Spleen (tissue), 11 donors: ENCODE measurements at regions not wholly inside any gene's neighbourhood (a gene's known extent, or its start where the extent isn't known, plus 50 kb on each side); places are given as distances from the start of the nearest gene placed in this dataset.

Experiments used
- DNase-seq: peaks from one replicate; pipeline ENCODE4 v3.0.0-alpha.2; 2020
- H3K27ac ChIP-seq, 8 donors: fragments of 200-600 bp; sonication (generic) in 7 of 8; 1 replicate in 4 of 8; 2 replicates in 4 of 8; pipeline versions ENCODE4 v1.5.0 to v1.8.0; 2016 to 2021; ENCODE audit warnings: inconsistent platforms in 4 of 8, mild to moderate bottlenecking in 4 of 8, moderate library complexity in 1 of 8
- H3K27me3 ChIP-seq, 7 donors: fragments of 200-600 bp; sonication (generic) in 6 of 7; replicated peaks in 1 of 7; 1 replicate in 4 of 7; 2 replicates in 3 of 7; pipeline versions ENCODE4 v1.5.0 to v1.8.0; 2016 to 2021; ENCODE audit warnings: inconsistent platforms in 3 of 7, mild to moderate bottlenecking in 1 of 7
- H3K36me3 ChIP-seq, 6 donors: fragments of 200-600 bp; sonication (generic) in 5 of 6; 1 replicate in 4 of 6; 2 replicates in 2 of 6; pipeline versions ENCODE4 v1.5.0 to v1.8.0; 2016 to 2021; ENCODE audit warnings: inconsistent platforms in 2 of 6
- H3K4me1 ChIP-seq, 6 donors: fragments of 200-600 bp; sonication (generic) in 5 of 6; 1 replicate in 3 of 6; 2 replicates in 3 of 6; pipeline versions ENCODE4 v1.5.0 to v1.8.0; 2016 to 2021; ENCODE audit warnings: inconsistent platforms in 3 of 6
- H3K4me3 ChIP-seq, 8 donors: fragments of 200-600 bp; sonication (generic) in 7 of 8; 1 replicate in 4 of 8; 2 replicates in 4 of 8; pipeline versions ENCODE4 v1.5.0 to v1.8.0; 2016 to 2021; ENCODE audit warnings: inconsistent platforms in 4 of 8, mild to moderate bottlenecking in 4 of 8, moderate library complexity in 2 of 8
- H3K9me3 ChIP-seq, 8 donors: fragments of 200-600 bp; sonication (generic) in 7 of 8; 1 replicate in 4 of 8; 2 replicates in 4 of 8; pipeline versions ENCODE4 v1.5.0 to v1.8.0; 2016 to 2021; ENCODE audit warnings: inconsistent platforms in 4 of 8
- CTCF ChIP-seq, 11 experiments: fragments of 200-600 bp in 7 of 11; fragments of 450-650 bp in 4 of 11; sonication (generic) in 4 of 11; IDR thresholded peaks in 8 of 11; conservative IDR thresholded peaks in 3 of 11; 1 replicate in 7 of 11; 2 replicates in 4 of 11; pipeline versions ENCODE4 v1.4.0 to v1.8.0; 2016 to 2021; ENCODE audit warnings: antibody characterized with exemption in 11 of 11, inconsistent platforms in 4 of 11, mild to moderate bottlenecking in 1 of 11
- POLR2A ChIP-seq, 3 donors: fragments of 450-650 bp; IDR thresholded peaks; one replicate each; pipeline ENCODE4 v1.5.1; 2017; ENCODE audit warnings: antibody characterized with exemption in 3 of 3, mild to moderate bottlenecking in 1 of 3
- POLR2AphosphoS5 ChIP-seq, 3 donors: sonication (generic); formaldehyde crosslinking; IDR thresholded peaks; one replicate each; pipeline ENCODE4 v1.5.1; 2017; ENCODE audit warnings: antibody characterized with exemption in 3 of 3
- WGBS, 5 donors: extraction: QIAGEN DNeasy Blood & Tissue Kit in 3 of 5; methylation state at CpG; one replicate each; pipeline versions ENCODE4 v1.1.5 to v1.1.7; 2013 to 2018; 5-methylcytosine and 5-hydroxymethylcytosine counted together
- intact Hi-C: fragments of 100-400 bp; cut with DNase I; formaldehyde crosslinking; loops from one replicate; pipeline ENCODE4 v1.15.0; 2023; ENCODE audit warnings: low total_unique reads
- donor health status: healthy with polysubstance abuse.
- donor health status: DM: no; HTN: no; CAD: no; lungs with moderate emphysema.
- donor health status: DM: no; HTN: no; CAD: no.
- donor health status: Bipolar disorder and iron deficiency.
- donor health status: healthy.
- donor health status: DM: no; HTN: no; CAD: no.
- donor health status: DM: yes; HTN: yes; CAD: no.

DNA sequence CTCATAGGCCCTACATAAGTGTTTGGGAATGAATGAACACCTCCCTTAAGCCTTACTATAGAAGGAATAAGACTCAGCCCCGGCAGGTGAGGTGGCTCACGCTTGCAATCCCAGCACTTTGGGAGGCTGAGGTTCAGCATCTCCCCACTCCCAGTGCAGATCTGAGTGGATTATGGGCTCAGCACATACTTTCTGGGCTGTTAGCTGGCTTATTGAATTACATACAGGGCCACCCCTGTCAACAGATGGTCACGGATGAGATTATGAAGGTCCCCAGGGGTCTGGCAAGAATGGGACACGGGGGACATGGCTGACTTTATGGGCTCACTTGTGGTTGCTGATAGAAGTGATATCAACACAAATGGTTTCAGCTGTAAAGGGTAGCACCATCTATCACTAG is 322.3 kb downstream of the TSN start:
- Histone ChIP-seq H3K4me1 (no peaks in the 10 kb centered on the region), H3K27me3 (no peaks in the 10 kb centered on the region), H3K4me3 (no peak overlapping the region), H3K36me3 (no peaks in the 10 kb centered on the region), H3K9me3 (no peaks in the 10 kb centered on the region), H3K27ac (no peak overlapping the region)
- TF ChIP-seq CTCF (IDR thresholded peaks at IDR 0.05 in 8 of 11, conservative IDR thresholded peaks at IDR 0.05 in 3 of 11) (no peak), POLR2AphosphoS5 (IDR thresholded peaks at IDR 0.05) (no peak), POLR2A (IDR thresholded peaks at IDR 0.05) (no peak)
- intact Hi-C loops = no loop called here
- WGBS, 5 donors = 87 to 97% (median 89%) methylated on average over 4 of the region's 4 CpGs
- DNase-seq = no peak

GRCh38 chr2:122078451-122078850 is 323.0 kb downstream of the TSN start:
- TF ChIP-seq POLR2A (IDR thresholded peaks at IDR 0.05) (no peak), CTCF (IDR thresholded peaks at IDR 0.05 in 8 of 11, conservative IDR thresholded peaks at IDR 0.05 in 3 of 11) (no peak), POLR2AphosphoS5 (IDR thresholded peaks at IDR 0.05) (no peak)
- H3K4me1 ChIP-seq = no peaks in the 10 kb centered on the region
- 65 to 83% (median 82%) methylated on average over 3 of the region's 3 CpGs for WGBS, 5 donors
- H3K36me3 ChIP-seq = no peaks in the 10 kb centered on the region
- no peaks in the 10 kb centered on the region for H3K27me3 ChIP-seq
- intact Hi-C loops = no loop called here
- no peak overlapping the region for H3K27ac ChIP-seq
- no peak overlapping the region for H3K4me3 ChIP-seq
- H3K9me3 ChIP-seq = no peaks in the 10 kb centered on the region
- DNase-seq = no peak

- Histone ChIP-seq H3K36me3 (no peaks in the 10 kb centered on the region), H3K27me3 (no peaks in the 10 kb centered on the region), H3K4me1 (no peaks in the 10 kb centered on the region), H3K9me3 (no peaks in the 10 kb centered on the region), H3K4me3 (no peak overlapping the region), H3K27ac (no peak overlapping the region)
- DNase-seq = no peak
- intact Hi-C loops = no loop called here
- no peak for TF ChIP-seq POLR2AphosphoS5 (IDR thresholded peaks at IDR 0.05)
- no peak for TF ChIP-seq POLR2A (IDR thresholded peaks at IDR 0.05)
- no peak for TF ChIP-seq CTCF (IDR thresholded peaks at IDR 0.05 in 8 of 11, conservative IDR thresholded peaks at IDR 0.05 in 3 of 11)
- 93 to 96% (median 95%) methylated on average over 3 of the region's 3 CpGs for WGBS, 5 donors
These were observed 324.4 kb downstream of the TSN start for GRCh38 chr2:122079844-122080243.

- no peaks in the 10 kb centered on the region for H3K4me1 ChIP-seq
- 84 to 95% (median 87%) methylated on average over 4 of the region's 4 CpGs for WGBS, 5 donors
- H3K9me3 ChIP-seq = no peaks in the 10 kb centered on the region
- no peak for DNase-seq
- no peak overlapping the region for H3K4me3 ChIP-seq
- TF ChIP-seq CTCF (IDR thresholded peaks at IDR 0.05 in 8 of 11, conservative IDR thresholded peaks at IDR 0.05 in 3 of 11) (no peak), POLR2AphosphoS5 (IDR thresholded peaks at IDR 0.05) (no peak), POLR2A (IDR thresholded peaks at IDR 0.05) (no peak)
- intact Hi-C loops = no loop called here
- no peaks in the 10 kb centered on the region for H3K27me3 ChIP-seq
- H3K36me3 ChIP-seq = no peaks in the 10 kb centered on the region
- H3K27ac ChIP-seq = no peak overlapping the region
These were observed 324.9 kb downstream of the TSN start for GRCh38 chr2:122080316-122080715.
